ENCODE measurements at regions not wholly inside any gene's neighbourhood (a gene's known extent, or its start where the extent isn't known, plus 50 kb on each side); places are given as distances from the start of the nearest gene placed in this dataset.

DNA sequence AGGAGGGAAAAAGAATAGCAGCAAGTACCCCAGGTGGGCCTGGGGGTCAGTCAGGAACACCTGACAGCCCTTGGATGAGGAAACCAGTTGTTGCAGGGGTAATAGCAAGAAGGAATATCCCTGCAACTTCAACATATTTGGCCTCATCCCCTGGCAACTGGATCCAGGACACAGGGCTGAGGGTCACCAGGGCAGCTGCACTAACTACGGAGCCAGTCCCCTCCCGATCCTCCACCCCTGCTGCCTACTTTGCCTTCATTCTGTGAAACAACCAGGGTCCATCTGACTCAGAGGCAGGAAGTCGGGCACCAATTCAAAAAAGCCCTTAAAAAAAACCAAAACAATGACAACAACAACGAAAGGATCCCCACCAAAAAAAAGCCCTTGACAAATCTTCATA, 52.9 kb downstream of the FRMPD3 start:
- DNase-seq, result no peak
- intact Hi-C loops (cut with DNase I), result no loop called here

- DNase-seq, result no peak
- intact Hi-C loops (cut with DNase I), result no loop called here
These were observed 54.6 kb downstream of the FRMPD3 start for GRCh38 chrX:107504006-107504405.

- intact Hi-C loops (cut with DNase I), result no loop called here
- DNase-seq, result no peak
These were observed 55.8 kb downstream of the FRMPD3 start for GRCh38 chrX:107505223-107505622.

- intact Hi-C loops (cut with DNase I), result no loop called here
- peak in 2 of 10 donors; percentile 67 to 84 for DNase-seq
These were observed 57.2 kb downstream of the FRMPD3 start for GRCh38 chrX:107506596-107507031.

- peak in 1 of 10 donors; percentile 81 for DNase-seq
- intact Hi-C loops (cut with DNase I), result no loop called here
These were observed 57.8 kb downstream of the FRMPD3 start for GRCh38 chrX:107507093-107507743.

DNA sequence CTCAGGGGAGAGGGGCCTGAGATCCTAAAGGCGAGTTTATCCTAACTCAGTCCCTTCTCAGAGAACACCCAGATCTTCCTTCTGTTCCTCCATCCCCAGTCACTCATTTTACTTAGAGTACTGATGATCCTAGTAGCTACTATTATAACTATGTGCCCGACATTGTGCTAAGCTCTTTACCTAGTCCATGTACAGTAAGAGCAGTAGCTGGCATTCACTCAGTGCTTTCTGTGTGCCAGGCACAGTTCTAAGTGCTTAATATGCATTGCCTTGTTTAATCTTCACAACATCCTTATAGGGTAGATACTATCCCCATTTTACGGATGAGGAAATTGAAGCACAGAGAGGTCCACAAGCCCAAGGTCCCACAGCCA, 58.3 kb downstream of the FRMPD3 start:
- intact Hi-C loops (cut with DNase I), result no loop called here

DNA sequence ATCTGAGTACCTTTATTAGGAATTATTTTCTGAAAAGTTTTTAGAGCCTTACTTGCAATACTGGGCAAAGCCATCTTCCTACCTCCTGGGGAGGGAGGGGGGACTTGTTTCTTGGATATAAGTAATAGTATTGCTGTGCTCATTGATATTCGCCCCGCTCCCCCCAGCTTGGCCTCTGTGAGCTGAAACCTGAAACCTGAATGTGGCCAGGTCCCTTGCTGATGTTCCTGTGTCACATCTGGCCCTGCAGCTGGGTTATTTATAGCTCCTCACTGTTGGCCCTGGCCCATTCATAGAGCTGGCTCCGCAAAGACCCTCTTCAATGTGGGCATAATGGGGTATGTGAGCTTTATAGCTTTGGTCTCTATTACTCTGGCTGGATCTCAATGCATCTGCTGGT, 59.5 kb downstream of the FRMPD3 start:
- intact Hi-C loops (cut with DNase I), result no loop called here
- no peak for DNase-seq

More for the DNA sequence above, 58.3 kb downstream of the FRMPD3 start:
- DNase-seq, result no peak

- intact Hi-C loops (cut with DNase I), result no loop called here
- no peak for DNase-seq
These were observed 65.5 kb downstream of the FRMPD3 start for GRCh38 chrX:107514944-107515343.

- intact Hi-C loops (cut with DNase I), result no loop called here
- DNase-seq, result no peak
These were observed 72.6 kb downstream of the FRMPD3 start for GRCh38 chrX:107521877-107522586.

GRCh38 chrX:107522901-107523300, 73.4 kb downstream of the FRMPD3 start:
- DNase-seq, result no peak
- intact Hi-C loops (cut with DNase I), result no loop called here

GRCh38 chrX:107526141-107526540, 76.7 kb downstream of the FRMPD3 start:
- DNase-seq, result no peak
- intact Hi-C loops (cut with DNase I), result no loop called here

DNA sequence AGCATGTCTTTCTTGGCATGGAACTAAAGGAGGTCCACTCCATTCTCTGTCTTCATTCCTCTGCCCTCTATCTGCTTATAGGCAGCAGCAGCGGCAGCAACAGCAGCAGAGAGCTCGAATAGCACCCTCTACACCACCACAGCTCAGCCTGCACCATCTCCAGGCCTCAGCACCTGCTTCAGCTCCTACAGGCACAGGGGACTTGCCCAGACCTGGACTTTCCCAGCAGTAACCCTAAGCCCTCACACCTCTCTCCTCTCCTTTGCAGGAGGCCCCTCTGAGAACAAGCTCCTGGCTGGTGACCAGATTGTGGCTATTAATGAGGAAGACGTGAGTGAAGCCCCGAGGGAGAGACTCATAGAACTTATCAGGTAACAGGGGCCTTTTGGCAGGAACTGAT, 80.7 kb downstream of the FRMPD3 start:
- intact Hi-C loops (cut with DNase I), result no loop called here
- no peak for DNase-seq

DNA sequence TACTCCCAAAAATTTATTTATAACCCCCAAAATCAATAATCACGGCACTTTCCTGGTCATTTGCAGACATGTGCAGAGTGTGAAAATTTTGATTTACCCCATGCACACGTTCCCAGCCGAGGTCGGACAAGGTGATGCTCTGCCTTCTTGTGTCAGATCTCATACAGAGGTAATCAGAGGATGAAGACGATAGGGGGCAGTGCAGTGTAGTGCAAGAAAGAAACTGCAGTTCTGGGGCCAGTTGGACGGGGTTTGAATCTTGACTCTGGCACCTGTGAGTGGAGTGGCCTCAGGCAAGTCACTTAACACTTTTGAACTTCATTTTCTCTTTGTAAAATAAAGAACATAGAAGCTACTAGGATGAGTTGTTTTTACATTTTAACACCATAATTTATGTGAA, 88.4 kb downstream of the FRMPD3 start:
- intact Hi-C loops (cut with DNase I), result no loop called here
- no peak for DNase-seq

DNA sequence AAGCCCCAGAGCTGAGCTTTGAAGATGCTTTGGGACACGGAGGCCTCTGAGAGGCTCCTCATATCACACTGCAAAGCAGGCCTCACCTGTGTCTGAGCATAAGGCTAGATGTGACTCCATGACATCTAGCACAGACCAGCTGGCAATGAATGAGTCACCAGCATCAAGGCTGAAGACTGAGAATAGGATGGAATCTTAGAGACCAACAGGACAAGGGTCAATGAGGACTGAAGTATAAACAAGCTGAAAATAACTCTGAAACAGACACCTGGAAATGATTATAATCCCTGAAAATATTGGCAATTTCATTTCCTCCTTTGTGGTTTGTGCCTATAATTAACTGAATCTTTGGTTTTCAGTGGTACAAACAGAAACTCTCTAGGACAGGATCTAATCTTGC, 87.1 kb upstream of the PRPS1 start:
- DNase-seq, result no peak
- intact Hi-C loops (cut with DNase I), result no loop called here

GRCh38 chrX:107542040-107542439, 86.3 kb upstream of the PRPS1 start:
- intact Hi-C loops (cut with DNase I), result no loop called here

GRCh38 chrX:107542500-107542899, 85.8 kb upstream of the PRPS1 start:
- DNase-seq, result peak in 3 of 10 donors; percentile 7 to 26 (median 23)
- intact Hi-C loops (cut with DNase I), result no loop called here

More at GRCh38 chrX:107542040-107542439, 86.3 kb upstream of the PRPS1 start:
- no peak for DNase-seq

DNA sequence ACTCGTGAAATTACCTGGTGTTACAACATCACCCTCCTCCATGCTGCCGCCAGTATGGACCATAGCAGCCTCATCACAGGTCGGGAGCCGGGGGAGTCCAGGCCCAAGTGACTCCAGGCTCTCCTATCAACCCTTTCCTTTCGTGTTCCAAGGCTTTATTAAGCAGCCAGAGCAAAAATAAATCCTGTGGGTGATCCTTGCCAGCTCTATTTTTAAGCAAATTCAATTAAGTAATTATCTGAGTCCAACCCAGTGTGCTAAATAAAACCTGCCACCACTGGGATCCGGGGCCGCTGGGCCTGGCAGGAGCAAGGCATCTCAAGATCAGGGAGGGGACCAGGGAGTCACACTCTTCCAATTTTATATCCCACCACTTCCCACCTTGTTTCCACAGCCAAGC, 80.7 kb upstream of the PRPS1 start:
- no peak for DNase-seq
- intact Hi-C loops (cut with DNase I), result no loop called here

DNA sequence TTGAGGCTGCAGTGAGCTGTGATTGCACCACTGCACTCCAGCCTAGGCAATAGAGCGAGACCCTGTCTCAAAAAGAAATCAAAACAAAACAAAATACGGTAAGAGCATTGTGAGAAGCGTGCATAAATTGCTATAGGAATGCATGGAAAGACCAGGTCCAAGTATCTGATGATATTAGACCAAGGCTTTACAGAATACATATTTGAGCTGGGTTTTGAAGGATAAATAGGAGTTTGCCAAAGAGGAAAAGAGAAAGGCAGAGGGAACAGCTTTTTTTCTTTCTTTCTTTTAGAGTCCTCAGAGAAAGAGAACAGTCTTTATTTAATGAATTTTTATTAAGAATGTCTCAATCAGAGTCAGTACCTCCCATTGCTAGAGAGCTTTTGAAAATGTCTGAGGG, 79.5 kb upstream of the PRPS1 start:
- intact Hi-C loops (cut with DNase I), result no loop called here
- DNase-seq, result no peak

- intact Hi-C loops (cut with DNase I), result no loop called here
These were observed 78.8 kb upstream of the PRPS1 start for GRCh38 chrX:107549504-107549903.

GRCh38 chrX:107551546-107551945, 76.8 kb upstream of the PRPS1 start:
- intact Hi-C loops (cut with DNase I), result no loop called here
- peak in 2 of 10 donors; percentile 6 to 78 for DNase-seq

More at GRCh38 chrX:107549504-107549903, 78.8 kb upstream of the PRPS1 start:
- no peak for DNase-seq

DNA sequence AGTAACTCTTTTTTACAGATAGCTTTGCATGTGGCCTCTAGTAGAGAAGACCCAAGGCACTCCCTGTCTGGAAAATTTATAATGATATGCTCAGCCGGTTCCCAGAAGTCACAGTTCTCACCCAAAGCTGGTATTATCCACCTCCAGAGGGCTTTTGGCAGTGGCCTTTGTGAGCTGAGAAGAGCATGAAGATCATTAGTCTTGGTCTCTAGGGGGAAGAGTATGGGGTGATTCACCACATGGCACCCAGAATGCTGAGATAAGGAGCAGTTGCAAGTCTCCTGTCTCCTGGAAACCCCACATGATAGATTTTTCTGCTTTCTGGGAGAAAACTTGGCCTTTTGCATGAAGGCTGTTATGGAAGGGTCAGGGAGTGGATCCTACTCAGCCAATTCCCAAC, 75.4 kb upstream of the PRPS1 start:
- no peak for DNase-seq
- intact Hi-C loops (cut with DNase I), result no loop called here

DNA sequence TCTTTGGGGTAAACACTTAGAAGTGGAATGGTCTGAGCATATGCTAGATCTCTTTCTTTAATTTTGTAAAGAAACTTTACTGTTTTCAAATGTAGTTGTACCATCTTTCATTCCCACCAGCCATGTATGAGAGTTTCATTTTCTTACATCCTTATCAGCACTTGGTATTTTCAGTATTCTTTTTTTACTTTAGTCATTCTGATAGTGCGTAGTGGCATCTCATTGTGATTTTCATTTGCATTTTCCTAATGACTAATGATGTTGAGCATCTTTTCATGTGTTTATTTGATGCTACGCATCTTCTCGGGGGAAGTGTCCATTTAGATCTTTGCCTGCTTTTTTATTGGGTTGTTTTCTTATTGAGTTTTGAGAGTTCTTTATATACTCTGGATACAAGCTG, 71.3 kb upstream of the PRPS1 start:
- intact Hi-C loops (cut with DNase I), result no loop called here
- no peak for DNase-seq
